Testis (tissue), 2 donors: ENCODE measurements at regions not wholly inside any gene's neighbourhood (a gene's known extent, or its start where the extent isn't known, plus 50 kb on each side); places are given as distances from the start of the nearest gene placed in this dataset.

Experiments used
- DNase-seq: peaks from one replicate; pipeline ENCODE4 v3.0.0-alpha.2; 2019
- H3K27ac ChIP-seq, 2 donors: fragments of 200-600 bp; sonication (generic); one replicate each; pipeline ENCODE4 v1.5.1; 2019
- H3K27me3 ChIP-seq: fragments of 200-600 bp; sonication (generic); one replicate; pipeline ENCODE4 v1.5.1; 2019
- H3K36me3 ChIP-seq: fragments of 200-600 bp; sonication (generic); one replicate; pipeline ENCODE4 v1.5.1; 2017; ENCODE audit warnings: low read depth; ENCODE audit errors: missing control alignments
- H3K4me1 ChIP-seq: fragments of 200-600 bp; sonication (generic); one replicate; pipeline ENCODE4 v1.5.1; 2019
- H3K4me3 ChIP-seq, 2 donors: fragments of 200-600 bp; sonication (generic); one replicate each; pipeline ENCODE4 v1.5.1; 2017 to 2019
- H3K9me3 ChIP-seq: fragments of 200-600 bp; sonication (generic); one replicate; pipeline ENCODE4 v1.5.1; 2017
- CTCF ChIP-seq, 3 experiments: fragments of 450-650 bp in 2 of 3; fragments of 200-600 bp in 1 of 3; sonication (generic) in 1 of 3; IDR thresholded peaks; one replicate each; pipeline ENCODE4 v1.5.1; 2016 to 2019; ENCODE audit warnings: antibody characterized with exemption in 3 of 3, mild to moderate bottlenecking in 2 of 3, moderate library complexity in 1 of 3
- POLR2A ChIP-seq: fragments of 450-650 bp; IDR thresholded peaks from one replicate; pipeline ENCODE4 v1.6.1; 2017; ENCODE audit warnings: antibody characterized with exemption, mild to moderate bottlenecking, moderate library complexity
- WGBS, 2 donors: methylation state at CpG; one replicate each; pipeline ENCODE4 v1.1.5; 2018; 5-methylcytosine and 5-hydroxymethylcytosine counted together
- intact Hi-C: fragments of 100-400 bp; cut with DNase I; formaldehyde crosslinking; loops from one replicate; pipeline ENCODE4 v1.15.1; 2023; ENCODE audit warnings: low total_unique reads

- H3K27me3 ChIP-seq: no peaks in the 10 kb centered on the region
- no peaks in the 10 kb centered on the region for H3K9me3 ChIP-seq
- H3K27ac ChIP-seq: no peak overlapping the region
- intact Hi-C loops: no loop called here
- no peak for TF ChIP-seq POLR2A
- no peak for TF ChIP-seq CTCF (IDR thresholded peaks at IDR 0.05)
- H3K4me1 ChIP-seq: no peaks in the 10 kb centered on the region
- no peak overlapping the region for H3K4me3 ChIP-seq
- no peaks in the 10 kb centered on the region for H3K36me3 ChIP-seq
- WGBS, 2 donors: 36 to 61% methylated on average over 1 of the region's 1 CpG
- DNase-seq: no peak
These were observed 1521.7 kb downstream of the RPA4 start for GRCh38 chrX:98405376-98405775.

- Histone ChIP-seq H3K27me3 (no peaks in the 10 kb centered on the region), H3K9me3 (no peaks in the 10 kb centered on the region), H3K36me3 (no peaks in the 10 kb centered on the region), H3K4me3 (no peak overlapping the region), H3K4me1 (no peaks in the 10 kb centered on the region), H3K27ac (no peak overlapping the region)
- WGBS, 2 donors: 74 to 91% methylated on average over 4 of the region's 4 CpGs
- TF ChIP-seq POLR2A: no peak
- no peak for TF ChIP-seq CTCF (IDR thresholded peaks at IDR 0.05)
- intact Hi-C loops: no loop called here
- no peak for DNase-seq
These were observed 1523.9 kb downstream of the RPA4 start for GRCh38 chrX:98407584-98407983.

- intact Hi-C loops: no loop called here
- 84 to 85% methylated on average over 2 of the region's 2 CpGs for WGBS, 2 donors
- Histone ChIP-seq H3K4me1 (no peaks in the 10 kb centered on the region), H3K9me3 (no peaks in the 10 kb centered on the region), H3K27ac (no peak overlapping the region), H3K27me3 (no peaks in the 10 kb centered on the region), H3K36me3 (no peaks in the 10 kb centered on the region), H3K4me3 (no peak overlapping the region)
- TF ChIP-seq POLR2A: no peak
- no peak for DNase-seq
These were observed 1526.2 kb downstream of the RPA4 start for GRCh38 chrX:98409867-98410266.

- Histone ChIP-seq H3K9me3 (no peaks in the 10 kb centered on the region), H3K4me1 (no peaks in the 10 kb centered on the region), H3K27ac (no peak overlapping the region), H3K36me3 (no peaks in the 10 kb centered on the region), H3K4me3 (no peak overlapping the region), H3K27me3 (no peaks in the 10 kb centered on the region)
- intact Hi-C loops: no loop called here
- 53 to 67% methylated on average over 1 of the region's 1 CpG for WGBS, 2 donors
- TF ChIP-seq POLR2A: no peak
- TF ChIP-seq CTCF (IDR thresholded peaks at IDR 0.05): no peak
- DNase-seq: no peak
These were observed 1528.3 kb downstream of the RPA4 start for GRCh38 chrX:98412058-98412457.

- DNase-seq: no peak
- no peak overlapping the region for H3K27ac ChIP-seq
- no peaks in the 10 kb centered on the region for H3K9me3 ChIP-seq
- H3K4me3 ChIP-seq: no peak overlapping the region
- TF ChIP-seq POLR2A (no peak), CTCF (IDR thresholded peaks at IDR 0.05) (no peak)
- no peaks in the 10 kb centered on the region for H3K27me3 ChIP-seq
- H3K4me1 ChIP-seq: no peaks in the 10 kb centered on the region
- H3K36me3 ChIP-seq: no peaks in the 10 kb centered on the region
- intact Hi-C loops: no loop called here
These were observed 1538.8 kb downstream of the RPA4 start for GRCh38 chrX:98422536-98422935.
